ENCODE measurements at regions not wholly inside any gene's neighbourhood (a gene's known extent, or its start where the extent isn't known, plus 50 kb on each side); places are given as distances from the start of the nearest gene placed in this dataset.

DNA sequence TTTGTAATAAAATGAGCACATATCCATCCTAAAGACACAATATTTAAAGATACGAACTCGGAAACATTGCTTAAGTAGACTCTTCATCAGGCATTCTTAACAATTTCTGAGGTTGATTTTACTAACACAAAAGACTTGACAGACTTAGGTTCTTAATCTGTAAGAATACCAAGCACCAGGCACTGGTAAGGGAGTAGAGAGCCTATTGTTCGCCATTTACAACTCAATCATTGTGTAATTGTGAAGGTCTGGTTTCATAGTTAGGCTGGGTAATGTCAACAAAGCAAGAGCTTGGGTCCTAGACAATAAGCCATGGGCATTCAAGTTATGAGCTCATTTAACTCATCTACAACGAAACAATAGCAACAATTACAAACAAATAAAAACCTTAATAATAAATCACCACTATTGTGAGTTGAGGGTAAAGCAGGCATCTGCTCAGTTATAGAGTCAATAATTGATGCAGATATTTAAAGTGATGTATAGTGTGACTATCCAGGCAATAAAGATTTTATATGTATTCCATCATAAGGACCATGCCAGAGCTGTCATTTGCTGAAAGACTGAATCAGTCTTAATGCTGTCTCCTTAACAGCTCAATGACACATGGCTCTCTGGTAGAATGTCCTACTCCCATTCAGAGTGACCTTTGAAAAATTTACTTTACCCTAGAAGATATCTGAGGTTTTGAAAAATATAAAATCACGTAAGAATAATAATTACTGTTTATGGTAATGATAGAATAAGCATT is 664.0 kb upstream of the PCDH7 start:
- TF ChIP-seq CTCF (IDR thresholded peaks at IDR 0.05) (no peak), EP300 (IDR thresholded peaks at IDR 0.05) (no peak), POLR2A (IDR thresholded peaks at IDR 0.05) (no peak)

Measured in suprapubic skin (tissue), 3 donors.